WI38 (cell line): ENCODE measurements at regions not wholly inside any gene's neighbourhood (a gene's known extent, or its start where the extent isn't known, plus 50 kb on each side); places are given as distances from the start of the nearest gene placed in this dataset.
"Not testable (repeated sequence)": the region's sequence is repeated elsewhere in the genome, so short reads cannot be mapped to it uniquely, and the experiment has no call there.

Experiments used
- H3K4me3 ChIP-seq: 2 replicates; pipeline ENCODE4 v1.5.1; 2011; ENCODE audit warnings: low read depth, mild to moderate bottlenecking, control low read depth, low read length
- CTCF ChIP-seq: IDR thresholded peaks from 2 replicates; pipeline ENCODE4 v1.5.1; 2012; ENCODE audit warnings: low read depth, mild to moderate bottlenecking, control low read depth, low read length

- H3K4me3 ChIP-seq, result no peak overlapping the region
- TF ChIP-seq CTCF, result no peak
These were observed 244.2 kb downstream of the FOXD4L6 start for GRCh38 chr9:40884072-40884901.

DNA sequence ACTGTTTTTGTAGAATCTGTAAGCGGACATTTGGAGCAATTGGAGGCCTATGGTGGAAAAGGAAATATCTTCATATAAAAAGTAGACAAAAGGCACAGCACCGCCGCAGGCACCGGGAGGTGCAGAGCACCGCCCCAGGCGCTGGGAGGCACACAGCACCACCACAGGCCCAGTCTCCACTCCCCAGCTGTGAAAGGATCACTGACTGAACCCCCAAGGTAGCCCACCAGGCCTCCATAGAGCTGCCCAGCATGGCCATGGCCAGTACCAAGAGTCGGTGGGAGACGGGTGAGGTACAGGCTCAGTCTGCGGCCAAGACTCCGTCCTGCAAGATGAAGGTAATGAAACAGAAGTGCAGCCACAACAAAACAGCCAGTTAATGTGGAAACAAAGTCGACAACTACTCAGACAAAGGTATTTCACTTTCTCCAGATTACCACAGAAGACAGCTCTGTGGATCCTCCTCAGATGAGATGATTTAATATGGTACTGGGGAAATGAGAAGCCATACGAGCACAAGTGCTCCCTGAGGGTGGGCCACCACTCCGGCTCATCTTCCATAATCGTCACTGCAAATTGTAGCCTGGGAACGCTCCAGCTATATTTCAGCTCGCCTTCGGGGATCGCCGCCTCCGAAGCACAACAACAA lies 244.9 kb downstream of the FOXD4L6 start:
- not testable (repeated sequence) for H3K4me3 ChIP-seq

DNA sequence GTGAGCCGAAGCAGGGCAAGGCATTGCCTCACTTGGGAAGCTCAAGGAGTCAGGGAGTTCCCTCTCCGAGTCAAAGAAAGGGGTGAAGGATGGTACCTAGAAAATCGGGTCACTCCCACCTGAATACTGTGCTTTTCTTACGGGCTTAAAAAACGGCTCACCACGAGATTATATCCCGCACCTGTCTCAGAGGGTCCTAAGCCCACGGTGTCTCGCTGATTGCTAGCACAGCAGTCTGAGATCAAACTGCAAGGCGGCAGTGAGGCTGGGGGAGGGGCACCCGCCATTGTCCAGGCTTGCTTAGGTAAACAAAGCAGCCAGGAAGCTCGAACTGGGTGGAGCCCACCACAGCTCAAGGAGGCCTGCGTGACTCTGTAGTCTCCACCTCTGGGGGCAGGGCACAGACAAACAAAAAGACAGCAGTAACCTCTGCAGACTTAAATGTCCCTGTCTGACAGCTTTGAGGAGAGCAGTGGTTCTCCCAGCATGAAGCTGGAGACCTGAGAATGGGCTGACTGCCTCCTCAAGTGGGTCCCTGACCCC lies 254.7 kb downstream of the FOXD4L6 start:
- not testable (repeated sequence) for H3K4me3 ChIP-seq

DNA sequence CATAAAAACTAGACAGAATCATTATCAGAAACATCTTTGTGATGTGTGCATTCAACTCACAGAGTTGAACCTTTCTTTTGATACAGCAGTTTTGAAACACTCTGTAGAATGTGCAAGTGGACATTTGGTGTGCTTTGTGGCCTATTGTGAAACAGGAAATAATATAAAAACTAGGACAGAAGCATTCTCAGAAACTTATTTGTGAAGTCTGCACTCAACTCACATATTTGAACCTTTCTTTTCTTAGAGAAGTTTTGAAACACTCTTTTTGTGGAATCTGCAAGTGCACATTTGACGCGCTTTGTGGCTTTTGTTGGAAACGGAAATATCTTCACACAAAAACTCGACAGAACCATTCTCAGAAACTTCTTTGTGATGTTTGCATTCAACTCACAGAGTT lies 260.0 kb downstream of the FOXD4L6 start:
- H3K4me3 ChIP-seq, result not testable (repeated sequence)
